ENCODE measurements at regions not wholly inside any gene's neighbourhood (a gene's known extent, or its start where the extent isn't known, plus 50 kb on each side); places are given as distances from the start of the nearest gene placed in this dataset.

GRCh38 chr1:183736343-183736742 is 68.6 kb upstream of the RGL1 start:
- TF ChIP-seq, protein P1, sequence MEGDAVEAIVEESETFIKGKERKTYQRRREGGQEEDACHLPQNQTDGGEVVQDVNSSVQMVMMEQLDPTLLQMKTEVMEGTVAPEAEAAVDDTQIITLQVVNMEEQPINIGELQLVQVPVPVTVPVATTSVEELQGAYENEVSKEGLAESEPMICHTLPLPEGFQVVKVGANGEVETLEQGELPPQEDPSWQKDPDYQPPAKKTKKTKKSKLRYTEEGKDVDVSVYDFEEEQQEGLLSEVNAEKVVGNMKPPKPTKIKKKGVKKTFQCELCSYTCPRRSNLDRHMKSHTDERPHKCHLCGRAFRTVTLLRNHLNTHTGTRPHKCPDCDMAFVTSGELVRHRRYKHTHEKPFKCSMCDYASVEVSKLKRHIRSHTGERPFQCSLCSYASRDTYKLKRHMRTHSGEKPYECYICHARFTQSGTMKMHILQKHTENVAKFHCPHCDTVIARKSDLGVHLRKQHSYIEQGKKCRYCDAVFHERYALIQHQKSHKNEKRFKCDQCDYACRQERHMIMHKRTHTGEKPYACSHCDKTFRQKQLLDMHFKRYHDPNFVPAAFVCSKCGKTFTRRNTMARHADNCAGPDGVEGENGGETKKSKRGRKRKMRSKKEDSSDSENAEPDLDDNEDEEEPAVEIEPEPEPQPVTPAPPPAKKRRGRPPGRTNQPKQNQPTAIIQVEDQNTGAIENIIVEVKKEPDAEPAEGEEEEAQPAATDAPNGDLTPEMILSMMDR (IDR thresholded peaks at IDR 0.05), result no peak
- no peak for TF ChIP-seq EP300 (IDR thresholded peaks at IDR 0.05)
